ENCODE measurements at regions not wholly inside any gene's neighbourhood (a gene's known extent, or its start where the extent isn't known, plus 50 kb on each side); places are given as distances from the start of the nearest gene placed in this dataset.

DNA sequence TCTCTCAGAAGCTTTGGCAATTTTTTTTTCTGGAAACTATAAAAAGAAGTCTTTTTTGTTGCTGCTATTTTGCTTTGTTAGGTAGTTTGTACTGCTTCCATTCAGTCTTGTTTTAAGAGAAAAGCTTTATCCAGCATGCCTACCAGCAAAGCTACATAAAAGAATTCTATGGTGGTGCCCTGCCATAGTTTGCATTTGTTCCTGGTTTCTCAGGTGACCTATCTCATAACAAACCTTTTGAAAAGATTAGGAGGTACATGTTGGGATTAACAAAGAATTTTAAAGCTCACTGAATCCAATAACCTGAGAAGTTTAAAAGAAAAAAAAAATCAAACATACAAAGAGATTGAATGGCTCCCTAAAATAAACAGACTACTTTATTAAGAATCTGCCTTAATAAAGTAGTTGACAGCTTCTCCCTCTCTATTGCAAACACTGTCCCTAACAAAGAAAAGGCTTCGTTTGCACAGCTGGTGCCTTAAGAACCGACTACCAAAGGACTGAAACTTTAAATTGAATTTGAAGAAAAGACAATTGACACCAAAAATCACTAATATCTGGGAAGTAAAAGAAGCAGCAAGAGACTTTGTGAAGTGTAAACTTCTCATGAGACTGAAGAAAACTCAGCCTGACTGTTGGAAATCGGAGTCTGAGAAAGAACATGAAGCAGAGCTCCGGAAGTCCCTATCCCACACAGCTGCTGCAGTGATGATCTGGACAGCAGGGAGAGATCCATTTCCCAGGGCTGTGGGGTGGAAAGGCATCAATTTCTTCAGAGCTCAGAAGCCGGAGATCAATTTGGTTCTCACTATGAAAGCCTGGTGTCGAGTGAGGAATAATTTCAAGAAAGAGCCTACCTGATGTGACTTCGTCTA is 102.7 kb upstream of the PLEKHA5 start:
- Histone ChIP-seq H3K4me1 (ENCODE audit: control insufficient read depth, insufficient read depth, low read length) (no peaks in the 10 kb centered on the region), H3K9ac (ENCODE audit: low read length in 2 of 2) (no peak overlapping the region), H3K9me3 (ENCODE audit: control insufficient read depth in 2 of 2, low read length in 2 of 2) (no peaks in the 10 kb centered on the region), H3K27ac (ENCODE audit: low read length) (no peak overlapping the region), H3K4me3 (ENCODE audit: low read length in 2 of 2) (peak overlapping the region in 1 of 2 donors; percentile 17), H3K36me3 (ENCODE audit: control insufficient read depth in 2 of 2, insufficient read depth in 2 of 2, low read length in 2 of 2) (no peaks in the 10 kb centered on the region), H3K27me3 (ENCODE audit: control insufficient read depth in 1 of 2, insufficient read depth in 2 of 2, low read length in 2 of 2) (no peaks in the 10 kb centered on the region)

DNA sequence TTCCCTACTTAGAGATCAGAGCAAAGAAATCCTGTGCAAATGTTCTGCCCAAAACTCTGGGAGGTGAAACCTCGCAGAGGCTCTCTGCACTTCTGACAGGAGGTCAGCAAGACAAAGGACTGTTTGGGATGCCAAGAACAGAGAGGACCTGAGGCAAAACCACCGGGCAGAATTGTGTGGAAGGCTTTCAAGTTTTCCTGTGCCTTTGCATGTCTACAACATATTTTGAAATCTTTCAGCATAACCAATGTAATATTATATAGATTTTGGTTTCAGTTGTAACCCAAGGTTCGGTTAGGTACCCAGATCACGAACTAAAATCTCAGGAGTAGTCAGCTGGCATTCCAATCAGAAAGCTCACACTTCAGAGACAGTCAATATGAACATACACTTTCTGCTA is 99.4 kb upstream of the PLEKHA5 start:
- Histone ChIP-seq H3K27ac (ENCODE audit: low read length) (no peak overlapping the region), H3K27me3 (ENCODE audit: control insufficient read depth in 1 of 2, insufficient read depth in 2 of 2, low read length in 2 of 2) (no peaks in the 10 kb centered on the region), H3K4me3 (ENCODE audit: low read length in 2 of 2) (no peak overlapping the region), H3K36me3 (ENCODE audit: control insufficient read depth in 2 of 2, insufficient read depth in 2 of 2, low read length in 2 of 2) (no peaks in the 10 kb centered on the region), H3K9me3 (ENCODE audit: control insufficient read depth in 2 of 2, low read length in 2 of 2) (peaks cover 0 to 7% of the 10 kb centered on the region in 2 donors), H3K9ac (ENCODE audit: low read length in 2 of 2) (no peak overlapping the region), H3K4me1 (ENCODE audit: control insufficient read depth, insufficient read depth, low read length) (no peaks in the 10 kb centered on the region)

DNA sequence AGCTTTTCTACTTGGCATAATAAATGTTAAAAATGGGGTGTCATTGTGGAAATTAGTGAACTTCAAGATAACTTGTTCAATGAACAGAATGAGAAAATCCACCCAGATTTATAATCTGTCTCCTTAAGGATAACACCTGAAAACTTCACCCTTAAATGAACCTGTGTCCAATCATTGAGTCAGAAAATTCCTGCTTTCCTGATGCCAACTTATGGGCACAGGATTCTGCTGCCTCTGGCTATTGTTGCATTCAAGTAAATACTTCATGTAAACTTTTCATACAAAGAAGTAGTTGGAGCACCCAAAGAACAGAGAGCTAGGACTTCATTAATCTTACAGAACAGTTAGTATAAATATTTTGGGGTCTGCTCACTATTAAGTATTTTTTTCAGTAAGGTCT is 98.9 kb upstream of the PLEKHA5 start:
- no peak overlapping the region for H3K27ac ChIP-seq (ENCODE audit: low read length)
- no peaks in the 10 kb centered on the region for H3K36me3 ChIP-seq (ENCODE audit: control insufficient read depth in 2 of 2, insufficient read depth in 2 of 2, low read length in 2 of 2)
- H3K9ac ChIP-seq (ENCODE audit: low read length in 2 of 2), result no peak overlapping the region
- H3K27me3 ChIP-seq (ENCODE audit: control insufficient read depth in 1 of 2, insufficient read depth in 2 of 2, low read length in 2 of 2), result no peaks in the 10 kb centered on the region
- peaks cover 0 to 7% of the 10 kb centered on the region in 2 donors for H3K9me3 ChIP-seq (ENCODE audit: control insufficient read depth in 2 of 2, low read length in 2 of 2)
- H3K4me1 ChIP-seq (ENCODE audit: control insufficient read depth, insufficient read depth, low read length), result no peaks in the 10 kb centered on the region
- H3K4me3 ChIP-seq (ENCODE audit: low read length in 2 of 2), result no peak overlapping the region

- no peak overlapping the region for H3K4me3 ChIP-seq (ENCODE audit: low read length in 2 of 2)
- H3K9me3 ChIP-seq (ENCODE audit: control insufficient read depth in 2 of 2, low read length in 2 of 2), result peaks cover 0 to 7% of the 10 kb centered on the region in 2 donors
- H3K36me3 ChIP-seq (ENCODE audit: control insufficient read depth in 2 of 2, insufficient read depth in 2 of 2, low read length in 2 of 2), result no peaks in the 10 kb centered on the region
- H3K27ac ChIP-seq (ENCODE audit: low read length), result no peak overlapping the region
- H3K27me3 ChIP-seq (ENCODE audit: control insufficient read depth in 1 of 2, insufficient read depth in 2 of 2, low read length in 2 of 2), result no peaks in the 10 kb centered on the region
- no peaks in the 10 kb centered on the region for H3K4me1 ChIP-seq (ENCODE audit: control insufficient read depth, insufficient read depth, low read length)
- H3K9ac ChIP-seq (ENCODE audit: low read length in 2 of 2), result no peak overlapping the region
These were observed 98.5 kb upstream of the PLEKHA5 start for GRCh38 chr12:19031032-19031431.

DNA sequence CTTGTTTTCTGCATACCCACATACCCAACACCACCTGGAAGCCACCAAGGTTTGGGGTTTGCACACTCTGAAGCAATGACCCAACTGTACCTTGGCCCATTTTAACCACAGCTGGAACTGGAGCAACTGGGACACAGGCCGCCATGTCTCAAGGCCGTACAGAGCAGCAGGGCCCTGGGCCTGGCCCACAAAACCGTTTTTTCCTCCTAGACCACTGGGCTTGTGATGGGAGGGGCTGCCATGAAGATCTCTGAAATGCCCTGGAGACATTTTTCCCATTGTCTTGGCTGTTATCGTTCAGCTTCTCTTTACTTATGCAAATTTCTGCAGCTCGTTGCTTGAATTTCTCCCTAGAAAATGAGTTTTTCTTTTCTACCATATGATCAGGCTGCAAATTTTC is 96.7 kb upstream of the PLEKHA5 start:
- Histone ChIP-seq H3K4me1 (ENCODE audit: control insufficient read depth, insufficient read depth, low read length) (peaks cover 3% of the 10 kb centered on the region), H3K36me3 (ENCODE audit: control insufficient read depth in 2 of 2, insufficient read depth in 2 of 2, low read length in 2 of 2) (no peaks in the 10 kb centered on the region), H3K27me3 (ENCODE audit: control insufficient read depth in 1 of 2, insufficient read depth in 2 of 2, low read length in 2 of 2) (no peaks in the 10 kb centered on the region), H3K4me3 (ENCODE audit: low read length in 2 of 2) (no peak overlapping the region), H3K9ac (ENCODE audit: low read length in 2 of 2) (no peak overlapping the region), H3K9me3 (ENCODE audit: control insufficient read depth in 2 of 2, low read length in 2 of 2) (peaks cover 0 to 7% of the 10 kb centered on the region in 2 donors), H3K27ac (ENCODE audit: low read length) (no peak overlapping the region)

DNA sequence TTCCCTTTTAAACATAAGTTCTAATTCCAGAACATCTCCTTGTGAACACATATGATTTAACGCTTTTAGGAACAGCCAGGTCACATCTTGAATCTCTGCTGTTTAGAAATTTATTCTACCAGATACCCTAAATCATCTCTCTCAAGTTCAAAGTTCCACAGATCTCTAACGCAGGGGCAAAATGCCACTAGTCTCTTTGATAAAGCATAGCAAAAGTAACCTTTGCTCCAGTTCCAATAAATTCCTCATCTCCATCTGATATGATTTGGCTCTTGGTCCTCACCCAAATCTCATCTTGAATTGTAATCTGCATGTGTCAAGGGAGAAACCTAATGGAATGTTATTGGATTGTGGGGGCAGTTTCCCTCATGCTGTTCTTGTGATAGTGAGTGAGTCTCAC is 96.3 kb upstream of the PLEKHA5 start:
- Histone ChIP-seq H3K9me3 (ENCODE audit: control insufficient read depth in 2 of 2, low read length in 2 of 2) (peaks cover 0 to 7% of the 10 kb centered on the region in 2 donors), H3K27me3 (ENCODE audit: control insufficient read depth in 1 of 2, insufficient read depth in 2 of 2, low read length in 2 of 2) (no peaks in the 10 kb centered on the region), H3K36me3 (ENCODE audit: control insufficient read depth in 2 of 2, insufficient read depth in 2 of 2, low read length in 2 of 2) (no peaks in the 10 kb centered on the region), H3K4me3 (ENCODE audit: low read length in 2 of 2) (no peak overlapping the region), H3K9ac (ENCODE audit: low read length in 2 of 2) (no peak overlapping the region), H3K27ac (ENCODE audit: low read length) (no peak overlapping the region), H3K4me1 (ENCODE audit: control insufficient read depth, insufficient read depth, low read length) (peaks cover 3% of the 10 kb centered on the region)

- H3K4me3 ChIP-seq (ENCODE audit: low read length in 2 of 2), result no peak overlapping the region
- H3K9me3 ChIP-seq (ENCODE audit: control insufficient read depth in 2 of 2, low read length in 2 of 2), result peaks cover 0 to 7% of the 10 kb centered on the region in 2 donors
- peaks cover 11% of the 10 kb centered on the region for H3K4me1 ChIP-seq (ENCODE audit: control insufficient read depth, insufficient read depth, low read length)
- no peak overlapping the region for H3K9ac ChIP-seq (ENCODE audit: low read length in 2 of 2)
- no peaks in the 10 kb centered on the region for H3K36me3 ChIP-seq (ENCODE audit: control insufficient read depth in 2 of 2, insufficient read depth in 2 of 2, low read length in 2 of 2)
- H3K27me3 ChIP-seq (ENCODE audit: control insufficient read depth in 1 of 2, insufficient read depth in 2 of 2, low read length in 2 of 2), result no peaks in the 10 kb centered on the region
- H3K27ac ChIP-seq (ENCODE audit: low read length), result no peak overlapping the region
These were observed 94.6 kb upstream of the PLEKHA5 start for GRCh38 chr12:19034937-19035336.

DNA sequence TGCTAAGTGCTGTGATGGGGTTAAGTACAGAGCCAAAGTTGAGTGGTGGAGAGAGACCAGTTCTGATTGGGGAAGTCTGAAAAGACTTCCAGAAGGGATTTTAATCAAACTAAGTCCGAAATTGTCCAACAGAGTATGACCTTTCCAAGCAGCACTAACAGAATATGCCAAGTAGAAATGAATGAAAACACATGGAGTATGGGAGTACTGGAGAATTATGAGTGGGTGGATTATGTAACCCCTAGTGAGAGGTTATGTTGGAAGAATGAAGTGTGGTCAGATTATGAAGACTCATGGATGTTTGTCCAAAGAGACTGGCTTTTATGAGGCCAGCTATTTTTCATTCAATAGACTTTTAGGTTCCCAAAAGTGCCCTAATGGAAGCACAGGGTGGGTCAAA is 94.0 kb upstream of the PLEKHA5 start:
- peaks cover 11% of the 10 kb centered on the region for H3K4me1 ChIP-seq (ENCODE audit: control insufficient read depth, insufficient read depth, low read length)
- H3K36me3 ChIP-seq (ENCODE audit: control insufficient read depth in 2 of 2, insufficient read depth in 2 of 2, low read length in 2 of 2), result no peaks in the 10 kb centered on the region
- H3K27ac ChIP-seq (ENCODE audit: low read length), result no peak overlapping the region
- no peaks in the 10 kb centered on the region for H3K27me3 ChIP-seq (ENCODE audit: control insufficient read depth in 1 of 2, insufficient read depth in 2 of 2, low read length in 2 of 2)
- no peak overlapping the region for H3K4me3 ChIP-seq (ENCODE audit: low read length in 2 of 2)
- H3K9me3 ChIP-seq (ENCODE audit: control insufficient read depth in 2 of 2, low read length in 2 of 2), result peaks cover 0 to 7% of the 10 kb centered on the region in 2 donors
- H3K9ac ChIP-seq (ENCODE audit: low read length in 2 of 2), result no peak overlapping the region

GRCh38 chr12:19036673-19037357 is 92.7 kb upstream of the PLEKHA5 start:
- no peaks in the 10 kb centered on the region for H3K36me3 ChIP-seq (ENCODE audit: control insufficient read depth in 2 of 2, insufficient read depth in 2 of 2, low read length in 2 of 2)
- H3K9me3 ChIP-seq (ENCODE audit: control insufficient read depth in 2 of 2, low read length in 2 of 2), result peaks cover 0 to 7% of the 10 kb centered on the region in 2 donors
- peak overlapping the region in 1 of 2 donors; percentile 0 for H3K4me3 ChIP-seq (ENCODE audit: low read length in 2 of 2)
- peak overlapping the region; percentile 32 for H3K27ac ChIP-seq (ENCODE audit: low read length)
- no peaks in the 10 kb centered on the region for H3K27me3 ChIP-seq (ENCODE audit: control insufficient read depth in 1 of 2, insufficient read depth in 2 of 2, low read length in 2 of 2)
- H3K9ac ChIP-seq (ENCODE audit: low read length in 2 of 2), result no peak overlapping the region
- H3K4me1 ChIP-seq (ENCODE audit: control insufficient read depth, insufficient read depth, low read length), result peaks cover 11% of the 10 kb centered on the region

DNA sequence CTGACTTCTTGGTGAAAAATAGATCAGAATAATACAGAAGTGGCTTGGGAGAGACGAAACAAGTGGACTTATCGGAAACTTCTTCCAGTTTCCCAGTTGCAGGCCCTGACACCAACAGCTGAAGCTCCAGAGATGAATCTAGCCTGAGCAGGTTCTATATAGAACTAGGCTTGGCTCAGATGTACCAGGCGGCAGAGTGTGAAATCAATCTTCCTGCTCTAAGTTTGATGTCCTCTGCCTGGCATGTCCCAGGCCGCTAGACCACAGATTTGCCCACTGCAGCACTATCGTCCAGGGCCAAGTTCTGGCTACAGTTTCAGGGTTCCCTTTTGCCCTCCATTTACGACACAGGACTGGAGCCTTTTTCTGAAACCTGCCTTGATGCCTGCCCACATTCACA is 91.3 kb upstream of the PLEKHA5 start:
- no peak overlapping the region for H3K4me3 ChIP-seq (ENCODE audit: low read length in 2 of 2)
- no peaks in the 10 kb centered on the region for H3K27me3 ChIP-seq (ENCODE audit: control insufficient read depth in 1 of 2, insufficient read depth in 2 of 2, low read length in 2 of 2)
- peak overlapping the region; percentile 49 for H3K27ac ChIP-seq (ENCODE audit: low read length)
- peaks cover 11% of the 10 kb centered on the region for H3K4me1 ChIP-seq (ENCODE audit: control insufficient read depth, insufficient read depth, low read length)
- no peaks in the 10 kb centered on the region for H3K9me3 ChIP-seq (ENCODE audit: control insufficient read depth in 2 of 2, low read length in 2 of 2)
- H3K36me3 ChIP-seq (ENCODE audit: control insufficient read depth in 2 of 2, insufficient read depth in 2 of 2, low read length in 2 of 2), result no peaks in the 10 kb centered on the region
- no peak overlapping the region for H3K9ac ChIP-seq (ENCODE audit: low read length in 2 of 2)

- no peaks in the 10 kb centered on the region for H3K9me3 ChIP-seq (ENCODE audit: control insufficient read depth in 2 of 2, low read length in 2 of 2)
- H3K27me3 ChIP-seq (ENCODE audit: control insufficient read depth in 1 of 2, insufficient read depth in 2 of 2, low read length in 2 of 2), result no peaks in the 10 kb centered on the region
- no peak overlapping the region for H3K9ac ChIP-seq (ENCODE audit: low read length in 2 of 2)
- peak overlapping the region; percentile 49 for H3K27ac ChIP-seq (ENCODE audit: low read length)
- H3K36me3 ChIP-seq (ENCODE audit: control insufficient read depth in 2 of 2, insufficient read depth in 2 of 2, low read length in 2 of 2), result no peaks in the 10 kb centered on the region
- no peak overlapping the region for H3K4me3 ChIP-seq (ENCODE audit: low read length in 2 of 2)
- peaks cover 11% of the 10 kb centered on the region for H3K4me1 ChIP-seq (ENCODE audit: control insufficient read depth, insufficient read depth, low read length)
These were observed 90.0 kb upstream of the PLEKHA5 start for GRCh38 chr12:19039515-19039914.
